GM18909 (cell line): ENCODE measurements at regions not wholly inside any gene's neighbourhood (a gene's known extent, or its start where the extent isn't known, plus 50 kb on each side); places are given as distances from the start of the nearest gene placed in this dataset.

Experiments
- ATAC-seq: cut with Tn5 transposase; IDR thresholded peaks from one replicate; pipeline ENCODE4 v1.9.1; 2021; ENCODE audit warnings: mild to moderate bottlenecking; ENCODE audit not compliant: unreplicated experiment, poor library complexity

- no peak for ATAC-seq
These were observed 779.1 kb downstream of the BRD1 start for GRCh38 chr22:49048591-49048990.

GRCh38 chr22:49047447-49047846 lies 780.2 kb downstream of the BRD1 start:
- ATAC-seq: no peak

- no peak for ATAC-seq
These were observed 780.9 kb downstream of the BRD1 start for GRCh38 chr22:49046546-49047361.

GRCh38 chr22:49046000-49046545 lies 781.6 kb downstream of the BRD1 start:
- no peak for ATAC-seq

- no peak for ATAC-seq
These were observed 782.4 kb downstream of the BRD1 start for GRCh38 chr22:49045276-49045675.

- ATAC-seq: no peak
These were observed 782.9 kb downstream of the BRD1 start for GRCh38 chr22:49044776-49045175.

GRCh38 chr22:49044091-49044490 lies 783.6 kb downstream of the BRD1 start:
- no peak for ATAC-seq

GRCh38 chr22:49042877-49043859 lies 784.5 kb downstream of the BRD1 start:
- ATAC-seq: no peak

GRCh38 chr22:49042066-49042465 lies 785.6 kb downstream of the BRD1 start:
- ATAC-seq: no peak

- ATAC-seq: no peak
These were observed 786.8 kb downstream of the BRD1 start for GRCh38 chr22:49040754-49041467.

- no peak for ATAC-seq
These were observed 787.6 kb downstream of the BRD1 start for GRCh38 chr22:49040111-49040510.

- no peak for ATAC-seq
These were observed 788.0 kb downstream of the BRD1 start for GRCh38 chr22:49039625-49040024.

- no peak for ATAC-seq
These were observed 789.9 kb downstream of the BRD1 start for GRCh38 chr22:49037701-49038245.

GRCh38 chr22:49036513-49036912 lies 791.2 kb downstream of the BRD1 start:
- ATAC-seq: no peak

- ATAC-seq: no peak
These were observed 791.7 kb downstream of the BRD1 start for GRCh38 chr22:49035818-49036457.

GRCh38 chr22:49034836-49035817 lies 792.5 kb downstream of the BRD1 start:
- no peak for ATAC-seq

- no peak for ATAC-seq
These were observed 794.1 kb downstream of the BRD1 start for GRCh38 chr22:49033616-49034015.

- ATAC-seq: no peak
These were observed 794.9 kb downstream of the BRD1 start for GRCh38 chr22:49032821-49033220.
